ENCODE measurements at regions not wholly inside any gene's neighbourhood (a gene's known extent, or its start where the extent isn't known, plus 50 kb on each side); places are given as distances from the start of the nearest gene placed in this dataset.

DNA sequence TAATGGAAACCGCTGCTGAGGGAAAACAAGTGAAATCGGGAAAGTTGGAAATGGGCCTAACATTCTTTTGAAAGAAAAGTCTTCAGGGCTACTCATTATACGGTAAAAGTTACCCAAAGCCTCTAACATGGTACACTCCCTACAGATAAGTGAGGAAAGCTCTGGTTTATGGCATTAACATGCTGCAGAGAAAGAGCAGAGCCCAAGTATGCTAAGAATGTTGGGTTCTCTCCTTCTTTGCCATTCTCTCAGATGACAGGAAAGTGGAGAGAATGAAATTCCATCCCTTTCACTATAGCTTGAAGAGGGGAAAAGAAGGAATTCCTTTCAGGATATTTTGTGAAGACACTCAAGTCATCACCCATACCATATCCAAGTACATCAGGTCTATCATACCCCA is 348.0 kb downstream of the SEC23A start:
- POLR2A ChIA-PET = no interaction called here
- Histone ChIP-seq H3K36me3 (ENCODE audit: insufficient read depth, low read length) (no peaks in the 10 kb centered on the region), H3K9me2 (ENCODE audit: insufficient read depth, low read length) (no peaks in the 10 kb centered on the region), H3K79me2 (ENCODE audit: insufficient read depth, low read depth, low read length) (no peaks in the 10 kb centered on the region), H3K4me3 (ENCODE audit: low read depth, low read length, poor library complexity, severe bottlenecking) (no peak overlapping the region), H3K4me1 (ENCODE audit: insufficient read depth, low read length, poor library complexity, severe bottlenecking) (no peaks in the 10 kb centered on the region), H3K27ac (ENCODE audit: low read depth, low read length, poor library complexity, severe bottlenecking) (no peak overlapping the region), H3K4me2 (ENCODE audit: low read length) (no peak overlapping the region), H3K9me3 (ENCODE audit: low read length) (no peaks in the 10 kb centered on the region), H2AFZ (ENCODE audit: low read length) (no peak overlapping the region), H4K20me1 (ENCODE audit: insufficient read depth, low read length) (no peaks in the 10 kb centered on the region)
- TF ChIP-seq, protein P1, sequence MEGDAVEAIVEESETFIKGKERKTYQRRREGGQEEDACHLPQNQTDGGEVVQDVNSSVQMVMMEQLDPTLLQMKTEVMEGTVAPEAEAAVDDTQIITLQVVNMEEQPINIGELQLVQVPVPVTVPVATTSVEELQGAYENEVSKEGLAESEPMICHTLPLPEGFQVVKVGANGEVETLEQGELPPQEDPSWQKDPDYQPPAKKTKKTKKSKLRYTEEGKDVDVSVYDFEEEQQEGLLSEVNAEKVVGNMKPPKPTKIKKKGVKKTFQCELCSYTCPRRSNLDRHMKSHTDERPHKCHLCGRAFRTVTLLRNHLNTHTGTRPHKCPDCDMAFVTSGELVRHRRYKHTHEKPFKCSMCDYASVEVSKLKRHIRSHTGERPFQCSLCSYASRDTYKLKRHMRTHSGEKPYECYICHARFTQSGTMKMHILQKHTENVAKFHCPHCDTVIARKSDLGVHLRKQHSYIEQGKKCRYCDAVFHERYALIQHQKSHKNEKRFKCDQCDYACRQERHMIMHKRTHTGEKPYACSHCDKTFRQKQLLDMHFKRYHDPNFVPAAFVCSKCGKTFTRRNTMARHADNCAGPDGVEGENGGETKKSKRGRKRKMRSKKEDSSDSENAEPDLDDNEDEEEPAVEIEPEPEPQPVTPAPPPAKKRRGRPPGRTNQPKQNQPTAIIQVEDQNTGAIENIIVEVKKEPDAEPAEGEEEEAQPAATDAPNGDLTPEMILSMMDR (conservative IDR thresholded peaks at IDR 0.05; ENCODE audit: low read length) = no peak
- TF ChIP-seq EZH2phosphoT487 (IDR thresholded peaks at IDR 0.05; ENCODE audit: borderline replicate concordance, low read depth, low read length) = no peak
- DNase-seq (ENCODE audit: low spot score) = no peak
- CTCF ChIA-PET (ENCODE audit: unreplicated experiment) = no interaction called here
- no TSS peak for BruUV-seq (replicated peaks)
- intact Hi-C loops (cut with micrococcal nuclease; ENCODE audit: unreplicated experiment) = no loop called here

DNA sequence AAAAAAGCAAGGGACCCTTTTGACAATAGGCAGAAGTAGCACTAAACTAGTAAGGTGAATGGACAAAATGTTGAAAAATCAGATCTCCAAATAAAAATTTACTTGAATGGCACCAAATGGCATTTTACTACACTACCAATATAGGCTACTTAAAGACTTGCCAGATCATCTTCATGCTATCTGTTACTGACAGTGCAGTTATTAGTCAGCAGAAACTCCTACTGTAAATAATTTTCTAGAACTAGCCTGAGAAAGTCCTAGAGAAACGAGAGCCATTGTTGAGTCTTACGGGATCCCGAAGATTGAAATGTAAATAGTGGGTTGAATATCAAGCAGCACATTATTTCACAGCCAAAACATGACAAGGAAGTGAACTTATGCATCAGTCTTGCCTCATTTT is 350.3 kb downstream of the SEC23A start:
- intact Hi-C loops (cut with micrococcal nuclease; ENCODE audit: unreplicated experiment) = no loop called here
- Histone ChIP-seq H4K20me1 (ENCODE audit: insufficient read depth, low read length) (no peaks in the 10 kb centered on the region), H3K4me2 (ENCODE audit: low read length) (no peak overlapping the region), H3K4me3 (ENCODE audit: low read depth, low read length, poor library complexity, severe bottlenecking) (no peak overlapping the region), H3K36me3 (ENCODE audit: insufficient read depth, low read length) (no peaks in the 10 kb centered on the region), H3K79me2 (ENCODE audit: insufficient read depth, low read depth, low read length) (no peaks in the 10 kb centered on the region), H3K9me2 (ENCODE audit: insufficient read depth, low read length) (no peaks in the 10 kb centered on the region), H3K9me3 (ENCODE audit: low read length) (no peaks in the 10 kb centered on the region), H2AFZ (ENCODE audit: low read length) (no peak overlapping the region), H3K27ac (ENCODE audit: low read depth, low read length, poor library complexity, severe bottlenecking) (no peak overlapping the region), H3K4me1 (ENCODE audit: insufficient read depth, low read length, poor library complexity, severe bottlenecking) (no peaks in the 10 kb centered on the region)
- CTCF ChIA-PET (ENCODE audit: unreplicated experiment) = no interaction called here
- TF ChIP-seq, protein P1 (conservative IDR thresholded peaks at IDR 0.05; ENCODE audit: low read length) = no peak
- no peak for TF ChIP-seq EZH2phosphoT487 (IDR thresholded peaks at IDR 0.05; ENCODE audit: borderline replicate concordance, low read depth, low read length)
- no peak for DNase-seq (ENCODE audit: low spot score)
- BruUV-seq (replicated peaks) = no TSS peak
- POLR2A ChIA-PET = no interaction called here

DNA sequence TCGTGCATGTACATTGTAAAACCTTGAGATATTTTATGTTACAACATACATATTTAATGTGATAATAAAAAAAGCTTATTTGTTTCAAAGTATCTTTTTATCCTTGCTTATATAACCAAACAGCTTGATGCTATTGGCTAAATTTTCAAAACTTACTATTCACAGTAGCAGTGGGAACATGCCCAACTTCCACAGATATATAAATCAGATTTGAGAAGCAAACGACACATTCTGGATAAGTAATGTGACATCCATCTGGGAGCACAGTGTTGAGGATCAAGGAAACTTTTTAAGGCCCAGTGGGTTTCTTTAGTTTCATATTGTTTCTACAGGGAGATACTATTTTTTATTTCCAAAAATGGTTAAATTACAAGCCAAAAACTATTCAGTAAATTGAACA is 350.7 kb downstream of the SEC23A start:
- intact Hi-C loops (cut with micrococcal nuclease; ENCODE audit: unreplicated experiment) = no loop called here
- ChIA-PET CTCF (ENCODE audit: unreplicated experiment) (no interaction called here), POLR2A (interaction anchor here (1.0 kb wide), 1 partner anchor 80 kb away, joined by 5 read pairs; no protein-coding TSS in a partner anchor)
- no peaks in the 10 kb centered on the region for H3K9me3 ChIP-seq (ENCODE audit: low read length)
- no peaks in the 10 kb centered on the region for H3K79me2 ChIP-seq (ENCODE audit: insufficient read depth, low read depth, low read length)
- no peak overlapping the region for H3K4me2 ChIP-seq (ENCODE audit: low read length)
- H3K4me3 ChIP-seq (ENCODE audit: low read depth, low read length, poor library complexity, severe bottlenecking) = no peak overlapping the region
- no peaks in the 10 kb centered on the region for H3K4me1 ChIP-seq (ENCODE audit: insufficient read depth, low read length, poor library complexity, severe bottlenecking)
- DNase-seq (ENCODE audit: low spot score) = no peak
- BruUV-seq (replicated peaks) = no TSS peak
- H3K27ac ChIP-seq (ENCODE audit: low read depth, low read length, poor library complexity, severe bottlenecking) = no peak overlapping the region
- no peaks in the 10 kb centered on the region for H4K20me1 ChIP-seq (ENCODE audit: insufficient read depth, low read length)
- H2AFZ ChIP-seq (ENCODE audit: low read length) = no peak overlapping the region
- no peaks in the 10 kb centered on the region for H3K36me3 ChIP-seq (ENCODE audit: insufficient read depth, low read length)
- H3K9me2 ChIP-seq (ENCODE audit: insufficient read depth, low read length) = no peaks in the 10 kb centered on the region
- TF ChIP-seq EZH2phosphoT487 (IDR thresholded peaks at IDR 0.05; ENCODE audit: borderline replicate concordance, low read depth, low read length) = no peak
- TF ChIP-seq, protein P1 (conservative IDR thresholded peaks at IDR 0.05; ENCODE audit: low read length) = no peak

All from OCI-LY7 (cell line).